Islet of Langerhans (tissue), 1 donor: ENCODE measurements at regions not wholly inside any gene's neighbourhood (a gene's known extent, or its start where the extent isn't known, plus 50 kb on each side); places are given as distances from the start of the nearest gene placed in this dataset.
A peak's percentile ranks its signal among the peaks of the same experiment; 100 is the strongest.

Experiments
- FAIRE-seq: peaks from one replicate; lab custom pipeline; 2011; peaks lifted over from hg19 to GRCh38; lab: Jason Lieb, UNC

- no peak for FAIRE-seq
These were observed 84.6 kb upstream of the COL6A5 start for GRCh38 chr3:130260918-130261317.

GRCh38 chr3:130263708-130264107, 81.8 kb upstream of the COL6A5 start:
- FAIRE-seq: no peak

GRCh38 chr3:130266817-130267216, 78.7 kb upstream of the COL6A5 start:
- no peak for FAIRE-seq

- FAIRE-seq: peak; percentile 86
These were observed 69.2 kb upstream of the COL6A5 start for GRCh38 chr3:130276203-130276803.

GRCh38 chr3:130288670-130289069, 56.8 kb upstream of the COL6A5 start:
- FAIRE-seq: no peak

GRCh38 chr3:130291148-130291547, 54.3 kb upstream of the COL6A5 start:
- FAIRE-seq: no peak

GRCh38 chr3:130293247-130293646, 52.2 kb upstream of the COL6A5 start:
- FAIRE-seq: no peak
